GM12864 (cell line): ENCODE measurements at regions not wholly inside any gene's neighbourhood (a gene's known extent, or its start where the extent isn't known, plus 50 kb on each side); places are given as distances from the start of the nearest gene placed in this dataset.

Source experiments
- DNase-seq: peaks from one replicate; pipeline ENCODE4 v3.0.0-alpha.2; 2011; ENCODE audit warnings: low read depth
- H3K4me3 ChIP-seq: 2 replicates; pipeline ENCODE4 v1.5.1; 2011; ENCODE audit warnings: mild to moderate bottlenecking, low read depth, low read length, control low read depth
- TF ChIP-seq, protein P1 (sequence below): IDR thresholded peaks from 2 replicates; pipeline ENCODE4 v1.5.1; 2011; ENCODE audit warnings: low read depth, mild to moderate bottlenecking, moderate library complexity, low read length, control low read depth, inconsistent platforms; ENCODE audit errors: missing control alignments

DNA sequence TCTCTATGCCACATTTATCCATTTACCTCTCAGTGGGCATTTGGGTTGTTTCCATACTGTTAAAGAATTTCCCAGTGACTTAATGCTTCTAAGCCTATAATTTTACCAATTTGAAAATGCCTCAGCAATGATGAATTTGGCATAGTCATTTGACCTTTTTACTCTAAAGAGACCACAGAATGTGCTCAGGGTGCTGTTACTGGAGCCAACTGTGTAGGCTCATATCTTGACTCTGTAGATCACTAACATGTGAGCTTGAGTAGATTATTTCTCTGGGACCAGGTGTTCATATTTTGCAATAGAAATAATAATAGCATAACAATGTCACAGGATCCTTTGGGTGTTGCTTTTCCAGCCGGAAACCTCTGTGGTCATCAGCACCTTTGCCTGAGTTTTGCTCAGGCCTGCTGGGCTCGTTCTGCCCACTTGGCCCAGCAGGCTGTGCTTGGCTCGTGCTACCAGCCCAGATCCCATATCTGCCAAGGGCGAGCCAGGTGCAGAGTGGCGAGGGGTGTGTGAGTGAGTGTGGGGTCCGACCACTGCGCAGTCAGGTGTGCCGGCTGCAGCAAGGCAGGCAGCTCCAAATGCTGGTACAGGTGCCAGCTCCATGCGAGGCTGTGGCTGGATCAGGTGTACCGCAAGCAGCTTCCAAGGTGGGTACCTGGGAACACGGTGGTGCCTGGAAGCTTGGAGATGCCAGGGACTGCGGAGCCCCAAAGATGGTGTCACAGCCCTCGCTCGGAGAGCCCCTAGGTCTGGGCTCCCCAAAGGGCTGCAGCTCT, 70.6 kb upstream of the ANK2 start:
- DNase-seq = no peak
- H3K4me3 ChIP-seq = no peak overlapping the region
- TF ChIP-seq, protein P1, sequence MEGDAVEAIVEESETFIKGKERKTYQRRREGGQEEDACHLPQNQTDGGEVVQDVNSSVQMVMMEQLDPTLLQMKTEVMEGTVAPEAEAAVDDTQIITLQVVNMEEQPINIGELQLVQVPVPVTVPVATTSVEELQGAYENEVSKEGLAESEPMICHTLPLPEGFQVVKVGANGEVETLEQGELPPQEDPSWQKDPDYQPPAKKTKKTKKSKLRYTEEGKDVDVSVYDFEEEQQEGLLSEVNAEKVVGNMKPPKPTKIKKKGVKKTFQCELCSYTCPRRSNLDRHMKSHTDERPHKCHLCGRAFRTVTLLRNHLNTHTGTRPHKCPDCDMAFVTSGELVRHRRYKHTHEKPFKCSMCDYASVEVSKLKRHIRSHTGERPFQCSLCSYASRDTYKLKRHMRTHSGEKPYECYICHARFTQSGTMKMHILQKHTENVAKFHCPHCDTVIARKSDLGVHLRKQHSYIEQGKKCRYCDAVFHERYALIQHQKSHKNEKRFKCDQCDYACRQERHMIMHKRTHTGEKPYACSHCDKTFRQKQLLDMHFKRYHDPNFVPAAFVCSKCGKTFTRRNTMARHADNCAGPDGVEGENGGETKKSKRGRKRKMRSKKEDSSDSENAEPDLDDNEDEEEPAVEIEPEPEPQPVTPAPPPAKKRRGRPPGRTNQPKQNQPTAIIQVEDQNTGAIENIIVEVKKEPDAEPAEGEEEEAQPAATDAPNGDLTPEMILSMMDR = no peak

DNA sequence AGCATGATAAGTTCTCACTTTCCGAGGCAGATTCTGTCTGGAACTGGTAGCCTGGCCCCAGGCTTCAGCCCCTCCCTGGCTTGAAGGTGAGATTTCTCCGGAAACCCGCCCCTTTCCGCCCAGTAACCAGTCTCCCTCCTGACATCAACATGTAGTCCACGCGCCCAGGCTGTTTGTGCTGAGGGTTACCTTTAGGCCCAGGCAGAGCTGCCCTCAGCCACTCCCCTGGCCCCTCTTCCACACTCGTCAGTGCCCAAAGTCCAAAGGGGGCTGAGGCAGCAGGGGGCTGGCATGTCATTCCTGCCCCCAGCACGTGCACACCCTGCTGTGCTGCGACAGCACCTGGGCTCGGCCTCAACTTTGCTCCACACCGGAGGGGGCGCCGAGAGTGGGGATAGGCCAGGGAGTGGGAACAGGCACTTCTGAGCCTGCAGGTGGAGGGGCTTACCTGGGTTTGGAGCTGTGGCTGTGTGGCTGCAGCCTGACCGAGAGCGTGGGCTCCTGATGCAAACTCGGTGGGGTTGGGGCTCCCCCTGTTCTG, 69.5 kb upstream of the ANK2 start:
- no peak overlapping the region for H3K4me3 ChIP-seq
- no peak for DNase-seq
- TF ChIP-seq, protein P1 = no peak

DNA sequence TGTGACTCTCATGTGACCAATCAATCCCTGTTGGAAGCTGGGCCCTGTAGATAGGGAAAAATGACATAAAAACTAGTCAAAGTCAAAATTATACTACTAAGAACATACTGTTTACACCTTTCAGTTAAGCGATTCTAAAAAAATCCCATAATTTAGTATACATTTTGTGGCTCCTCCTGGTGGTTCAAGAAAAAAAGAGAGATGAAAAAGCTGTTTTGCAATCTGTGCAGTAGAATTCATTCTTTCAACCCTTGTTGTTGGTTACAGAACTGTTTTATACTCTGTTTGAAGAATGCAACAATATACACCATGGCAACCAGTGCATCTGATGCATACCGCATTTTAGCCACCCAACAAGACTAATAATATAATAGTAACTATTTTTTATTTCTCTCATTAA, 66.8 kb upstream of the ANK2 start:
- DNase-seq = no peak
- TF ChIP-seq, protein P1 = no peak
- H3K4me3 ChIP-seq = no peak overlapping the region

DNA sequence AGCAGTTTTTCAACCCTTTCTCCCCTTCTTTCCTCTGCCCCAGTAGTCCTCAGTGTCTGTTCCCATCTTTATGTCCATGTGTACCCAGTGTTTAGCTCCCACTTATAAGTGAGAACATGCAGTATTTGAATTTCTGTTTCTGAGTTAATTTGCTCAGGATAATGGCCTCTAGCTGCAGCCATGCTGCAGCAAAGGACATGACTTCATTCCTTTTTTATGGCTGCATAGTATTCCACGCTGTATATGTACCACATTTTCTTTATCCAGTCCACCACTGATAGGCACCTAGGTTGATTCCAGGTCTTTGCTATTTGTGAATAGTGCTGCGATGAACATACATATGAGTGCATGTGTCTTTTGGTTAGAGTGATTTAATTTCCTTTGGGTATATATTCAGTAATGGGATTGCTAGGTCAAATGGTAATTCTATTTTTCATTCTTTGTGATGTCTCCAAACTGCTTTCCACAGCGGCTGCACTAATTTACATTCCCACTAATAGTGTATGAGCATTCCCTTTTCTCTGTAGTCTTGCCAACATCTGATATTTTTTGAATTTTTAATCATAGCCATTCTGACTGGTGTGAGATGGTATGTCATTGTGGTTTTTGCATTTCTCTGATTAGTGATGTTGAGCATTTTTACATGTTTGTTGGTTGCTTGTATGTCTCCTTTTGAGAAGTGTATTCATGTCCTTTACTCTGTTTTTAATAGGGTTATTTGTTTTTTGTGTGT, 54.6 kb upstream of the ANK2 start:
- no peak for DNase-seq
- H3K4me3 ChIP-seq = no peak overlapping the region
- TF ChIP-seq, protein P1 = no peak
